NB4 (cell line): ENCODE measurements at regions not wholly inside any gene's neighbourhood (a gene's known extent, or its start where the extent isn't known, plus 50 kb on each side); places are given as distances from the start of the nearest gene placed in this dataset.

Experiments
- CTCF ChIP-seq: IDR thresholded peaks from one replicate; pipeline ENCODE4 v1.5.1; 2012; ENCODE audit warnings: low read depth, low read length
- MAX ChIP-seq: IDR thresholded peaks from 2 replicates; pipeline ENCODE4 v1.6.1; 2011; ENCODE audit warnings: low read depth, low read length
- MYC ChIP-seq: IDR thresholded peaks from 2 replicates; pipeline ENCODE4 v1.6.1; 2011; ENCODE audit warnings: low read depth, low read length
- POLR2A ChIP-seq: IDR thresholded peaks from 2 replicates; pipeline ENCODE4 v1.6.1; 2011; ENCODE audit warnings: mild to moderate bottlenecking; ENCODE audit not compliant: insufficient read length; ENCODE audit errors: extremely low read depth

- TF ChIP-seq CTCF: no peak
- TF ChIP-seq POLR2A: no peak
- no peak for TF ChIP-seq MAX
- TF ChIP-seq MYC: no peak
Observed at GRCh38 chr11:129259931-129260348, 67.8 kb upstream of the ARHGAP32 start.
